HG03460 (cell line): ENCODE measurements at regions not wholly inside any gene's neighbourhood (a gene's known extent, or its start where the extent isn't known, plus 50 kb on each side); places are given as distances from the start of the nearest gene placed in this dataset.
"Not testable (repeated sequence)": the region's sequence is repeated elsewhere in the genome, so short reads cannot be mapped to it uniquely, and the experiment has no call there.

Experiments
- ATAC-seq: cut with Tn5 transposase; IDR thresholded peaks from one replicate; pipeline ENCODE4 v1.9.1; 2021; ENCODE audit not compliant: unreplicated experiment

GRCh38 chr3:89747541-89748278 is 640.3 kb downstream of the EPHA3 start:
- not testable (repeated sequence) for ATAC-seq

GRCh38 chr3:89762405-89762804 is 655.0 kb downstream of the EPHA3 start:
- ATAC-seq: no peak

GRCh38 chr3:89783341-89783927 is 676.0 kb downstream of the EPHA3 start:
- ATAC-seq: no peak

- ATAC-seq: no peak
Measured at GRCh38 chr3:89787485-89787884, 680.1 kb downstream of the EPHA3 start.

GRCh38 chr3:89787979-89788378 is 680.6 kb downstream of the EPHA3 start:
- no peak for ATAC-seq

GRCh38 chr3:89795506-89795905 is 688.1 kb downstream of the EPHA3 start:
- ATAC-seq: no peak

GRCh38 chr3:89802881-89803280 is 695.5 kb downstream of the EPHA3 start:
- no peak for ATAC-seq

GRCh38 chr3:89803711-89804110 is 696.3 kb downstream of the EPHA3 start:
- ATAC-seq: no peak

- ATAC-seq: no peak
Measured at GRCh38 chr3:89806166-89806565, 698.7 kb downstream of the EPHA3 start.

GRCh38 chr3:89808680-89809197 is 701.3 kb downstream of the EPHA3 start:
- ATAC-seq: no peak

GRCh38 chr3:89813500-89813899 is 706.1 kb downstream of the EPHA3 start:
- ATAC-seq: no peak

GRCh38 chr3:89841041-89841440 is 733.6 kb downstream of the EPHA3 start:
- ATAC-seq: no peak

GRCh38 chr3:89845053-89845452 is 737.6 kb downstream of the EPHA3 start:
- no peak for ATAC-seq

GRCh38 chr3:89847955-89848354 is 740.5 kb downstream of the EPHA3 start:
- ATAC-seq: no peak

- ATAC-seq: no peak
Measured at GRCh38 chr3:89851974-89852621, 744.7 kb downstream of the EPHA3 start.

GRCh38 chr3:89859757-89860156 is 752.3 kb downstream of the EPHA3 start:
- ATAC-seq: no peak

- no peak for ATAC-seq
Measured at GRCh38 chr3:89867286-89867685, 759.9 kb downstream of the EPHA3 start.

- no peak for ATAC-seq
Measured at GRCh38 chr3:89876116-89876515, 768.7 kb downstream of the EPHA3 start.

- ATAC-seq: no peak
Measured at GRCh38 chr3:89877230-89877629, 769.8 kb downstream of the EPHA3 start.

- no peak for ATAC-seq
Measured at GRCh38 chr3:89889386-89889785, 782.0 kb downstream of the EPHA3 start.

- no peak for ATAC-seq
Measured at GRCh38 chr3:89908711-89909213, 801.3 kb downstream of the EPHA3 start.

- ATAC-seq: no peak
Measured at GRCh38 chr3:89912031-89912430, 804.6 kb downstream of the EPHA3 start.
